AG08395 (cell line): ENCODE measurements at regions not wholly inside any gene's neighbourhood (a gene's known extent, or its start where the extent isn't known, plus 50 kb on each side); places are given as distances from the start of the nearest gene placed in this dataset.
A peak's percentile ranks its signal among the peaks of the same experiment; 100 is the strongest.

Experiments used
- DNase-seq: peaks from one replicate; pipeline ENCODE4 v3.0.0; 2012; ENCODE audit warnings: mixed read lengths, low spot score

DNA sequence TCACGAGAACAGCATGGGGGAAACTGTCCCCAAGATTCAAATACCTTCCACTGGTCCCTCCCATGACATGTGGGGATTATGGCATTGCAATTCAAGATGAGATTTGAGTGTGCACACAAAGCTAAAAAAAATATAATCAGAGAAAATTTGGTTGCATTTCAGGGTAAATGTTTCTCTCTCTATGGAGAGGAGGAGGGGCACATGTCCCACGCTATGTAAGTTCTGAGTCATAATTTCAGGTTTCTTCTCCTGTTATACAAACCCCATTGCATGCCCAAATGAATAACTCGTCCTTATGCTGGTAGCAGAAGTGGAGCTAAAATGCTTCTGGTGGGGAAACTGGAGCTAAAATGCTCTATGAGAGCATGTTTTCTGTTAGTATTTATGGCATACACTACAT is 209.7 kb upstream of the DCBLD2 start:
- DNase-seq = no peak

DNA sequence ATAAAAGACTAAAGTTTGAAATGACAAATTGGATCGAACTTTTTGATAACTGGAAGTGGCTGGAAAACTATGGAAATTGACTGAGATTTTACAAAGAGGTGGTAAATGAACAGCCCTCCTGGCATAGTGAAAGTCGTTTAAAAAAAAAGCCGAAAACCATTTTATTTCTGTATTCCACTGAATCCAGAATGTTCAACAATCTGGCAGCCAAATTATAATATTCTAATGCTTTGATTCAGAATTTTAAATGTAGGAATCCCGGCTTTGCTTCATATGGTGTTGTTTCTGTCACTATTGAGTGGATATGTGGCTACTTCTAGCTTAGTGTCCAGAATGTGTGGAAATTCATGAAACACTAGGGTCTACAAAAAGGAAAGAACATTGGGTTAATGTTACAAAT is 208.9 kb upstream of the DCBLD2 start:
- DNase-seq = no peak

GRCh38 chr3:99108508-99108907 is 207.0 kb upstream of the DCBLD2 start:
- peak; percentile 83 for DNase-seq

DNA sequence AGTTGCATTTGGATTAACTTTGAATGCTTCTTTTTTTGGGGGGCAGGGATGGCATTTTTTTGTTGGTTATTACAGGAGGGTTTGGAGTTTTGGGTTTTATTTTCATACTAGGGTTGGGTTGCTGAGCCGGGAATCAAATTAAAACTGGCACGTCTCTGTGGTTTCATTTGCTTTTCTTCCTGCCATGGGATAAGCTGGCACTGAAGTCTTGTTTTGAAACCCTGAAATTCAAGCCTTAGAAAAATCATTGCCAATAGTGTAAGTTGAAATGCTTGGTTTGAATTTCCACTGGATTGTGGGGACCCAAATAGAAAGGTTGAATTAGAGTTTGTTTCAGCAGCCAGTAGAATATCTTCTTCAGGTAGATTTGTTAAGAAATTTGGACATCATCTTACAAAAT is 193.1 kb upstream of the DCBLD2 start:
- DNase-seq = no peak

GRCh38 chr3:99087277-99087676 is 185.8 kb upstream of the DCBLD2 start:
- DNase-seq = no peak

- DNase-seq = no peak
Measured at GRCh38 chr3:99084826-99085225, 183.3 kb upstream of the DCBLD2 start.

- DNase-seq = no peak
Measured at GRCh38 chr3:99084156-99084555, 182.7 kb upstream of the DCBLD2 start.

- no peak for DNase-seq
Measured at GRCh38 chr3:99071096-99071495, 169.6 kb upstream of the DCBLD2 start.

DNA sequence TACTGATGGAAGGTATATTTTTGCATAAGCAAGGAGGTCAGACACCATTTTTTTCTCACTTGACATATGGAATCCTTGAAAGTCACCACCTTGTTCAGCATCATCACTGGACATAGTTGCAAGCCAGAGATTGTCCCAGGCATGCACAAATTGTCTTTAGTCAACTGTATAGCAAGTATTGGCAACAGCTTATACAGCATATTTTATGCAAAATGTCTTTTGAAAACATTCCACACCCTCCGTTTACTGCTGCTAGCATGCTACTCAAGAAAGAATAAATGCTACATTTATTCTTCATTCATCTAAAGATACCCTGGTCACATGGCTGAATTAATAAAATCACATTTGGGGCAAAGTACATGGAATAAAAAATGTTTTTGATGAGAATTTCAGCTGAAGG is 168.5 kb upstream of the DCBLD2 start:
- DNase-seq = no peak

DNA sequence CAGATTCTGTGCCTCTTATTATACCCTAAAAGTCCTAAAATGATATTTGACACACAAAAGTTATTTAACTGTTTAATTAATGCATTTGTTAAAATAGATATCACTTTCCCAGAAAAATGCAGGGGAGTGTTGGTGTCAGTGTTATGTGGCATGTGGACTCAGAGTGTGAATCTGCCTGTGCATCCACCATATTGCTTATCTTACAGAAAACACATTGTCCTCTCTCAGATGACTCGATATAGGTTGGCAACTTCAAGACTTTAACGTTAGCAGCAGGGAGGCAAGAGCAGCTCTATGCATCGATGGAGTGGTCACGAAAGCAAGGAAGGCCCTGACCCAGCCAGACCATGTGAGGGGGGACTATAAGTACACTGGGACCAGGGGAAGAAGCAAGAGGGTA is 165.4 kb upstream of the DCBLD2 start:
- DNase-seq = no peak

GRCh38 chr3:99049164-99049563 is 147.7 kb upstream of the DCBLD2 start:
- DNase-seq = peak; percentile 3

DNA sequence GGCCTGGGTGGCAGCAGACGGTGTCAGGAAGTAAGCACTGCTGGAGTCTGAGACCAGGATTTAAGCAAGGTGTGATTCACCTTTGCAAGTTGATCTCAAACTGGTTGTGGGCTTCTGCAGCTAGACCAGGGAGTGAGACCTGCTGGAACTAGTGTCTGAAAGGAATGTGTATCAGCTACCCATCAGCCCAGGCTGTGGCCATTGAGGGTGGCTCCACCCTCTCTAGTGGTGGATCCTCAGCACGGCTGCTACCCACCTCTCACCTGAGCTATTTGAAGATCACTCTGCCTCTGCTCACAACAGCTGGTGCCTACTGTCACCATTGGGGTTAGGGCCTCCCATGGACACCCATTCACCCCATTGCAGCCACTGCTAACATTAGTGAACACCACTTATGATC is 140.3 kb upstream of the DCBLD2 start:
- DNase-seq = no peak

DNA sequence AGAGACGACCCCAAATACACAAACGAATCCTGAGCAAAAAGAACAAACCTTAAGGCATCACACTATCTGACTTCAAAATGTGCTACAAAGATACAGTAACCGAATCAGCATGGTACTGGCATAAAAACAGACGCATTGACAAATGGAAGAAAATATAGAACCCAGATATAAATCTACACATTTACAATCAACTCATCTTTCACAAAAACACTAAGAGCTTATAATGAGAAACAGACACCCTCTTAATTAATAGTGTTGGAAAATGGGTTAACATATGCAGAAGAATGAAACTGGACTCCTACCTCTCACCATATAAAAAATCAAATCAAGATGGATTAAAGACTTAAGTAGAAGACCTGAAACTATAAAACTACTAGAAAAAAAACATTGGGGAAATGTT is 130.3 kb upstream of the DCBLD2 start:
- no peak for DNase-seq

GRCh38 chr3:99023590-99024192 is 122.2 kb upstream of the DCBLD2 start:
- peak; percentile 61 for DNase-seq

DNA sequence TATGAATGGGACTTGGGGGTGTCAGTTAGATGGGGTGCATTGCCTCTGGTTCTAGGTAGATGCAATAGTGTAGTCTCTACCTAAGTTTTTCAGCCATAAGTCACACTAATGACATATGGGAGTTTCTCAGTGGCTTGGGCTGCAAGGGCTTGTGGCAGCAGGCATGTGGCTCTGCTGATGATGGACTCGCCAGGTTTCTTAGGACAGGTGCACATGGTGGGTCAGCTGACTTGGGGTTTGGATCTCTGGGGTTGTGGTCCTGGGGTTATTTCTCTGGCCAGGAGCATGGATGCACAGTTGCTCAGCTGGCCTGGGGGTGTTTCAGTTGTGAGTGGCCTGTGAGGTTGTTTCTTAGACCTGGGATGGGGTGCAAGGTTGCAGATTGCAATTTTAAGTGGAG is 120.0 kb upstream of the DCBLD2 start:
- no peak for DNase-seq

GRCh38 chr3:99016452-99016851 is 115.0 kb upstream of the DCBLD2 start:
- no peak for DNase-seq

DNA sequence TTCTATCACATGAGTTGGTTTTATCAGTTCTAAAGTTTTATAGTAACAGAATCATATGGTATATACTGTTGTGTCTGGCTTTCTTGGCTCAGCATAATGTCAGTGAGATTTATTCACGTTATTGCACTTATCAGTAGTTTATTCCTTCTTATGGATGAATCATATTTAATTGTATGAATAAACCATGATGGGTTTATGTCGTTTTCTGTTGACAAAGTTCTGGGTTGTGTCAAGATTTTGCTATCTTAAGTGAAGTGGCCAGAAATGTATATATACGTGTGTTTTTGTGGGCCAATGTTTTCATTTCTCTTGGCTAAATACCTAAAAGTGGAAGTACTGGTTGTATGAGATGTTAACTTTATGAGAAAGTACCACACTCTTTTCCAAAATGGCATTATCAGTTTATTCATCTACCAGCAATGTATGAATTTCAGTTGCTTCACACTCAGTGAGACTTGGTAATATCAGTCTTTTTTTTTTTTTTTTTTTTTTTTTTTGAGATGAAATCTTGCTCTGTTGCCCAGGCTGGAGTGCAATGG is 112.4 kb upstream of the DCBLD2 start:
- no peak for DNase-seq

DNA sequence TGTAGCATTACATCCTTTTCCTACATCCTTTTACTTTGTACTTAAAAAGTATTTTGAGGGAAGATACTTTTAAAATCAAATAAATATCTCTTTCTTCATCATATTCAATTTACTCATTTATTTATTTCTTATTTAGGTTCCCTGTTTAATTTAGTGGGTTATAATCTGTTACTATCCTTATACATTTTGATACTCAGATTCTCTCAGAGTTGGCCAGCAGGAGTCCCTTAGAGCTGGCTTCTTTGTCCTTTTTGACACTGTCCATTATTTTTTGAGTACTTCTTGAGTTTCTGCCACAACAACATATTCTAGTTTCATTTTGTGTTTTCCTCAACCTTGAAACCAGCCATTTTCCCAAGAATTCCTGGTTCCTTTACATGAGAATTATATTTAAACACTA is 111.6 kb upstream of the DCBLD2 start:
- no peak for DNase-seq

- DNase-seq = no peak
Measured at GRCh38 chr3:99012051-99012450, 110.6 kb upstream of the DCBLD2 start.

- no peak for DNase-seq
Measured at GRCh38 chr3:99009851-99010250, 108.4 kb upstream of the DCBLD2 start.

- DNase-seq = no peak
Measured at GRCh38 chr3:99006686-99007085, 105.2 kb upstream of the DCBLD2 start.

GRCh38 chr3:98999675-99000074 is 98.2 kb upstream of the DCBLD2 start:
- no peak for DNase-seq

- peak; percentile 56 for DNase-seq
Measured at GRCh38 chr3:98994128-98994762, 92.8 kb upstream of the DCBLD2 start.

- peak; percentile 14 for DNase-seq
Measured at GRCh38 chr3:98991393-98991792, 89.9 kb upstream of the DCBLD2 start.
